ENCODE measurements at regions not wholly inside any gene's neighbourhood (a gene's known extent, or its start where the extent isn't known, plus 50 kb on each side); places are given as distances from the start of the nearest gene placed in this dataset.
A peak's percentile ranks its signal among the peaks of the same experiment; 100 is the strongest.

DNA sequence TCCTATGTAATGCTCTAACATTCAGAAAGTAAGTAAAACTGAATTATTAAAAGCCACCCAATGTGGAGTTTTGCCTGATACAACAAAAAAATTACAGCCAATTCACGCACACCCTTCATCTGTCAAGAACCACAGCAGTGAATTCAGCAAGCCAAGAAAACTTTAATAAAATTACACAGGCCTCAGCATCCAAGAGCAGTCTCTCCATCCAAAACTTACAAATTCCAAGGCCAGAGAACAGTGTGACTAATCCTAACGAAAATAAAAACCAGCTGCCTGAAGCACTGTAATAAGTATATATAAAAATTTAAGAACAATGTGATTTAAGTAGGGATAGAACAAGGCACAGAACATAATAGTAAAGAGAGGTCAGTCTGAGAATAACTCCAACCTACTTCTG is 54.2 kb downstream of the SIX6 start:
- DNase-seq, result peak; percentile 76

DNA sequence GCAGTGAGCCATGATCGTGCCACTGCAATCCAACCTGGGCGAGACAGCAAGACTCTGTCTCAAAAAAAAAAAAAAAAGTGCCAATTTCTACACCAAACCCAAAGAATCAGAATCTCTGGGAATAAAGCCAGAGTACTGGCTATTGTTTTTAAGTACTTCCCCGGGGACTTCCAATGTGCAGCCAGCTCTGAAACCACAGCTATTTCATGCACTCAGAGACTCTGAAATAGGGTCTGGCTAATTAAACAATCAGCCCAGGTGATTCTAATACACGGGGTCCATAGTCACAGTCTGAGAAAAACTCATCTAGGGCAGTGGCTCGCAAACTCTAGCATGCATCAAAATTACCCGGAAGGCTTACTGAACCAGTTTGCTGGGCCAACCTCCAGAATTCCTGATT is 56.3 kb downstream of the SIX6 start:
- DNase-seq, result peak; percentile 81

DNA sequence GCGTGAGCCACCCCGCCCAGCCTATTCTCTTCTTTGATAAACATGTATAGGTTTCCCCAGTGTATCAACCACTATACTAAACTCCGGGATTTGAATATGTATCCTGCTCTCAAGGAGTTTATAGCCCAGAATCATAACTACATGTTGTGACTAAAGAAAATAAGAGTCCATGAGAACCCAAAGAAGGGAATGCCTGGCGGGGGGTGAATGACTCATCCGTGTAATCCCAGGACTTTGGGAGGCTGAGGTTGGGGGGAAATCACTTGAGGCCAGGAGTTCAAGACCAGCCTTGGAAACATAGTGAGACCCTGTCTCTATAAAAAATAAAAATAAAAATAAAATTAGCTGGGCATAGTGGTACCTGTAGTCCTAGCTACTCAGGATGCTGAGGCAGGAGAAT is 57.2 kb downstream of the SIX6 start:
- peak; percentile 32 for DNase-seq

DNA sequence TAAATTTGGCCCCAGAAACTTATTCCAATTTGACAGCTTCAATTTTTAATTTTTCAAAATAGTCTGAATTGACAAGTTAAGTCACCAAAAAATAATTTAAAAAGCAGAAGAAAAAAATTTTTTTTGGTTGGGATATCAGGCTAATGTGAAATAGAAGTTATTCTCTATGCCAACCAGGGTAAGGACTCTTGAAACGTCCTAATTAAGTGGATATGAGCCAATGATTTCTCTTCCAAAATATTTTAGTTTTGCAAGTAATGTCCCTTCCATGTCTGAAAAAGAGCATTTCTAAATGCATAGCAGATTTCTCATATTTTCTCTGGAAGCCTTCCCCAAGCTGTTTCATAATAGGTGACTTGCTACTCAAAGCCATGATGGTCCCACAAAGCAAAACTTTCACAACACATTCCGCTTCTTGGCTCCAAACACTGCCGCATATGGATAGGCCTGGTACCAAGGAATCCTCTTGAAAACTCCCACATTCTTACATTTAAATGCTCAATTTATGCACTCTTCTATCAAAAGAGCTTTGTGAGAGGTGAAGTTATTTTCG is 65.1 kb downstream of the SIX6 start:
- DNase-seq, result peak; percentile 72

GRCh38 chr14:60575008-60575407 is 66.1 kb downstream of the SIX6 start:
- DNase-seq, result no peak

GRCh38 chr14:60585676-60586075 is 63.6 kb downstream of the SIX1 start:
- no peak for DNase-seq

GRCh38 chr14:60589442-60589841 is 59.8 kb downstream of the SIX1 start:
- no peak for DNase-seq

- peak; percentile 73 for DNase-seq
These were observed 58.3 kb downstream of the SIX1 start for GRCh38 chr14:60590991-60591414.
